ENCODE measurements at regions not wholly inside any gene's neighbourhood (a gene's known extent, or its start where the extent isn't known, plus 50 kb on each side); places are given as distances from the start of the nearest gene placed in this dataset.

DNA sequence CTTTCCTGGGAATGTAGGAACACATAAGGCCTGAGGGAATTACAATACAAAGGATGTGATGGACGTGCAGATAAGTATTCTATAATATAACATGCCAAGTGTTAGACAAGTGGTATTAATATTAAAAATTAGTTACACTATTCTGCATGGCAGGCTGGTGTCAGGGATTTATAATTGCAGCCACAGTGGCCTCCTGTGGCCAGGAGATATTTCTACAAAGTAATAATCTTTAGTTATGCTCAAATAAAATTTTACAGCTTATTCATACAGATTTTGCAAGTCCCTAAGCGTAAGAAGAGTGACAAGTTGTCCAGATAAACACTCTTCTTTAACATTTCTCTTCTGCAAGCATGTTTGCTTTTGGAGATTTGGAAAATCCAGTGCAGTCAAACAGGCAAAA is 90.4 kb upstream of the CBLN2 start:
- H3K4me1 Mint-ChIP-seq, result no peaks in the 10 kb centered on the region
- H3K9me3 Mint-ChIP-seq, result no peaks in the 10 kb centered on the region
- no peaks in the 10 kb centered on the region for H3K27me3 Mint-ChIP-seq
- DNase-seq, result no peak
- no peak overlapping the region for H3K27ac Mint-ChIP-seq
- no peak overlapping the region for H3K4me3 Mint-ChIP-seq
- ATAC-seq, result no peak

- Mint-ChIP-seq H3K4me3 (no peak overlapping the region), H3K27me3 (no peaks in the 10 kb centered on the region), H3K9me3 (no peaks in the 10 kb centered on the region), H3K4me1 (no peaks in the 10 kb centered on the region), H3K27ac (no peak overlapping the region)
- DNase-seq (no peak), ATAC-seq (no peak)
These were observed 86.8 kb upstream of the CBLN2 start for GRCh38 chr18:72630991-72631390.

GRCh38 chr18:72623444-72623843 is 79.3 kb upstream of the CBLN2 start:
- ATAC-seq, result no peak
- DNase-seq, result no peak
- no peak overlapping the region for H3K27ac Mint-ChIP-seq
- H3K4me3 Mint-ChIP-seq, result no peak overlapping the region
- H3K27me3 Mint-ChIP-seq, result no peaks in the 10 kb centered on the region
- peaks cover 0 to 4% of the 10 kb centered on the region in 2 donors for H3K9me3 Mint-ChIP-seq
- no peaks in the 10 kb centered on the region for H3K4me1 Mint-ChIP-seq

DNA sequence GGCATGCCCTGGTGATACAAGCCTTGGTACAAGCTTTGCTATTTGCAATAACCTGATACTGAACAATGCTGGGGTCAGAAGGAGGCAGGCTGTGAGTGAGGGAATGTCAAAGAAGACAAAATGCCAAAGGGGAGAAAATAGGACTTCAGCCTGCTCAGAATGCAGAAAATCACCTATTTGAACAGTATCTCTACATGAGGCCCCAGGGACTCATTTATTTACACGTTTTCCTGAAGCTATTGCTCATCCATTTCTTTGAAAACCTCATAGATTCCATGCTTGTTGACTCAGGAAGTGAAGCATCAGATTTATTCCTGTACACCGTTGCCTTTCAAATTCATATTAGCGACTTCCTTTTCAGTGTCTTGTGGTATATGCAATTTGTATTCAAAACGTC is 69.4 kb upstream of the CBLN2 start:
- no peak overlapping the region for H3K4me3 Mint-ChIP-seq
- H3K4me1 Mint-ChIP-seq, result no peaks in the 10 kb centered on the region
- no peak overlapping the region for H3K27ac Mint-ChIP-seq
- DNase-seq, result no peak
- H3K9me3 Mint-ChIP-seq, result peaks cover 4 to 18% of the 10 kb centered on the region in 2 donors
- ATAC-seq, result no peak
- no peaks in the 10 kb centered on the region for H3K27me3 Mint-ChIP-seq

DNA sequence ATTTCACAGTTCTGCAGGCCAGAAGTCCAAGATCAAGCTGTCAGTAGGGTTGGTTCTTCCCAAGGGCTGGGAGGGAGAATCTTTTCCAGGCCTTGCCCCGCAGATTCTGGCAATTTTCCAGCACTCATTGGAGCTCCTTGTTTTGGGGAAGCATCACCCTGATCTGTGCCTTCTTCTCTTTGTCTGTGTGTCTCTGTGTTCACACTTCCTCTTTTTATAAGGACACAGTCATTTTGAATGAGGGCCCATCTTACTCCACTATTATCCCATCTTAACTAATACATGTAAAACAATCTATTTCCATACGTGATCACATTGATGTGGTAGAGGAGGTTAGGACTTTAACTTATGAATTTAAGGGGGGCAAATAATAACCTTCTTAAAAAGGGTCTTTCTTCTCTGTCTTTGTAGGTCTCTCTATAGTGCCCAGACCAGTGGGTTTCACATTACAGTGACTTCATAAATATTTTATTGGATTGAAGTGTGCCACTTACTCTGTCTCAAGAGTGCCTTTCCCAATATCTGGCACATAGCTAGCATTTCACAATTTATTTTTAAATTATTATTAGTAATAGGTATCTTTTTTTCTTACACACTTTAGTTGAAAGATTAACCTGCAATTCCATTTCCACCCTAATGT is 68.9 kb upstream of the CBLN2 start:
- Mint-ChIP-seq H3K27ac (no peak overlapping the region), H3K4me1 (no peaks in the 10 kb centered on the region), H3K4me3 (no peak overlapping the region), H3K27me3 (no peaks in the 10 kb centered on the region), H3K9me3 (peaks cover 4 to 23% of the 10 kb centered on the region in 2 donors)
- DNase-seq, result no peak
- ATAC-seq, result no peak

GRCh38 chr18:72605376-72605775 is 61.2 kb upstream of the CBLN2 start:
- H3K4me1 Mint-ChIP-seq, result no peaks in the 10 kb centered on the region
- no peak for DNase-seq
- peaks cover 6 to 34% of the 10 kb centered on the region in 2 donors for H3K9me3 Mint-ChIP-seq
- ATAC-seq, result no peak
- no peaks in the 10 kb centered on the region for H3K27me3 Mint-ChIP-seq
- H3K27ac Mint-ChIP-seq, result no peak overlapping the region
- H3K4me3 Mint-ChIP-seq, result no peak overlapping the region

GRCh38 chr18:72601944-72602343 is 57.8 kb upstream of the CBLN2 start:
- Mint-ChIP-seq H3K9me3 (peaks cover 6 to 39% of the 10 kb centered on the region in 2 donors), H3K27me3 (no peaks in the 10 kb centered on the region), H3K27ac (no peak overlapping the region), H3K4me1 (no peaks in the 10 kb centered on the region), H3K4me3 (no peak overlapping the region)
- ATAC-seq (no peak), DNase-seq (no peak)

DNA sequence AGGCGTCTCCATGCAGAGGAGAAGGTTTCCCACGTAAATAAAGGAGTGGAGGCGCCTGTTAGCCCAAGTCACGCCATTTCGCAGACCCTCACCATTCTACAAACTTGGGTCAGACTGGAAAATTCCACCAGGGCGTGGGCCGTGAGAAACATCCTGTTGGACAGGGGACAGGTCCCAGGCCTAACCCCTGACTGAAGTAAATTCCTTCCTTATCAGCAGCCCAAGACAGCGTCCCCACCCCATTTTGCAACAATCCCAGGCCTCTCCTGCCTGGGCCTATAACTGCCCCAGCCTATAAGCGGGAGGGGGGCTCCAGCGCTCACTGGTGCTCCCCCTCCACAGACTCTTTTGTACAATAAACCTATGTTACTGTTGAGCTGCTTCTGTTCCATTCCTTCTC is 57.3 kb upstream of the CBLN2 start:
- H3K9me3 Mint-ChIP-seq, result peaks cover 6 to 43% of the 10 kb centered on the region in 2 donors
- no peak overlapping the region for H3K27ac Mint-ChIP-seq
- ATAC-seq (no peak), DNase-seq (no peak)
- H3K27me3 Mint-ChIP-seq, result no peaks in the 10 kb centered on the region
- no peak overlapping the region for H3K4me3 Mint-ChIP-seq
- no peaks in the 10 kb centered on the region for H3K4me1 Mint-ChIP-seq
